ENCODE measurements at regions not wholly inside any gene's neighbourhood (a gene's known extent, or its start where the extent isn't known, plus 50 kb on each side); places are given as distances from the start of the nearest gene placed in this dataset.

- TF ChIP-seq CHD7 (IDR thresholded peaks at IDR 0.05; ENCODE audit: low read depth, low read length) = no peak
- no peak for TF ChIP-seq ZNF140 (CRISPR knock-in tag; IDR thresholded peaks at IDR 0.05)
- no peak for TF ChIP-seq FOXA3 (CRISPR knock-in tag; conservative IDR thresholded peaks at IDR 0.05 in 1 of 2, IDR thresholded peaks at IDR 0.05 in 1 of 2)
- no peak for TF ChIP-seq USF2 (CRISPR knock-in tag; IDR thresholded peaks at IDR 0.05)
- no peak for TF ChIP-seq ZNF507 (tag; conservative IDR thresholded peaks at IDR 0.05)
- no peak for TF ChIP-seq SUPT5H (IDR thresholded peaks at IDR 0.05)
- TF ChIP-seq E2F5 (CRISPR knock-in tag; IDR thresholded peaks at IDR 0.05) = no peak
These were observed 193.2 kb downstream of the C1orf94 start (continued) for GRCh38 chr1:34369701-34370455.

Data from K562 (cell line).